Muscle layer of colon (tissue), 2 donors: ENCODE measurements at regions not wholly inside any gene's neighbourhood (a gene's known extent, or its start where the extent isn't known, plus 50 kb on each side); places are given as distances from the start of the nearest gene placed in this dataset.
"Not testable (repeated sequence)": the region's sequence is repeated elsewhere in the genome, so short reads cannot be mapped to it uniquely, and the experiment has no call there.

Experiments
- H3K27ac ChIP-seq: one replicate; pipeline ENCODE4 v1.7.0; 2013; ENCODE audit warnings: low read depth, mild to moderate bottlenecking, low read length, moderate library complexity
- H3K27me3 ChIP-seq, 2 donors: one replicate each; pipeline ENCODE4 v1.7.0; 2013; ENCODE audit warnings: low read length in 2 of 2, mild to moderate bottlenecking in 2 of 2; ENCODE audit not compliant: insufficient read depth in 2 of 2, control insufficient read depth in 1 of 2
- H3K36me3 ChIP-seq: one replicate; pipeline ENCODE4 v1.7.0; 2013; ENCODE audit warnings: mild to moderate bottlenecking, low read length; ENCODE audit not compliant: insufficient read depth
- H3K4me1 ChIP-seq: one replicate; pipeline ENCODE4 v1.7.0; 2013; ENCODE audit warnings: mild to moderate bottlenecking, low read length; ENCODE audit not compliant: insufficient read depth
- H3K4me3 ChIP-seq, 2 donors: one replicate each; pipeline ENCODE4 v1.7.0; 2013; ENCODE audit warnings: low read length in 2 of 2, low read depth in 1 of 2, mild to moderate bottlenecking in 1 of 2, moderate library complexity in 1 of 2
- H3K9ac ChIP-seq: one replicate; pipeline ENCODE4 v1.7.0; 2013; ENCODE audit warnings: low read length
- H3K9me3 ChIP-seq: one replicate; pipeline ENCODE4 v1.7.0; 2013; ENCODE audit warnings: mild to moderate bottlenecking, low read length
- donor health status: abdominal sarcoma.
- donor health status: Adenocarcinoma of cecum.

DNA sequence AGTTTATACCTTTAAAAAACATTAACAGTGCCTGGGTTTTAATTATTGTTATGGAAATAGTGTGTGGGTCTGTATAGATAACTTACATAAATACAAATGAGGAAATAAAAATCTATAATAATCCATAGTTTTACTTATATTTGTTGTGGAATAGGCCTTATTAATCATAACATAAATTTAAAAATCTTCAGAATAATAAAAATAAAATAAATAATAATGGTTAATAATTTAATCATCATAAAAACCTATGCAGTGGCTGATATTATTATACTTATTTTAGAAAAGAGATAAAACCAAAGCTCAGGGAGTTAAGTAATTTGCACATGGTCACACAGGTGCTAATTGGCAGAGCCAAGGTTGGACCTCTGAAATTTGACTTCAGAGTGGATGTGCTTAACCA is 785.3 kb upstream of the SEMA6A start:
- Histone ChIP-seq H3K4me1 (no peaks in the 10 kb centered on the region), H3K9me3 (no peaks in the 10 kb centered on the region), H3K9ac (no peak overlapping the region), H3K4me3 (no peak overlapping the region), H3K36me3 (no peaks in the 10 kb centered on the region), H3K27ac (no peak overlapping the region), H3K27me3 (no peaks in the 10 kb centered on the region)

DNA sequence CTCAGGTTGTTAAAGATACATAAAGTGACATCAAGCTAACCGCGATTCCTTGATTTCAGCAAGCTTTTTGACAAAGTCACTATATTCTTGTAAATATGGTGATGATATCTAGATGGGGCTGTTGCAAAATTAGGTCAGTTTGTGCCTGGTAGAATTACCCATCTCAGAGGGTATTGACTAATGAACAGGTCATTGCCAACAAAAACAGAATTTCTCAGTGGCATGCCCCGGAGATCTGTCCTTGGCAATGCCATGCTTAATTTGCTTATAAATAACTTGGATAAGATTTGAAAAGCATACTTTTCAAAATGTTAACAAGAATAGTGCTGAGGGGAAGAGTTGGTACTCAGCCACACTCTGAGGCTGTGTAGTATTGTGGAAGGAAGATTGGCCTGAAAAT is 783.3 kb upstream of the SEMA6A start:
- no peaks in the 10 kb centered on the region for H3K27me3 ChIP-seq
- H3K9me3 ChIP-seq, result no peaks in the 10 kb centered on the region
- no peaks in the 10 kb centered on the region for H3K4me1 ChIP-seq
- no peaks in the 10 kb centered on the region for H3K36me3 ChIP-seq
- no peak overlapping the region for H3K27ac ChIP-seq
- H3K4me3 ChIP-seq, result no peak overlapping the region
- no peak overlapping the region for H3K9ac ChIP-seq

DNA sequence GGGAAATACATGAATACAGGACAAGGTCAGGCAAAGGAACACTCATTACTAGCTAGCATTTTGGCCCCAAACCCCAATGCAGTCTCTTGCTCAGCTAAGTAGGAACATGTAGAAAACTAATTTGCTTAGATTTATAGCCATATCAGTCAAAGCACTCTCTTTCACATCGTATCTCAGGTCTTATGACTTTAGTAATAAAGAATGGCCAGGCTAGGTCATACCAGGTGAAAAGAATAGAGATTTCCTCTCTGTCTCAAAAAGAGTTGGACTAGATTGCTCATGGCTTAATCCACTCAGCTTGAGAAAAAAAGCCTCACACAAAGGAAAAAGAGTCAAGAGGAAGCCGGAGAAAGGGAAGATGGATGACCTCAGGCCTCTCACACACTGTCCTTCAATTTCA is 772.7 kb upstream of the SEMA6A start:
- no peaks in the 10 kb centered on the region for H3K9me3 ChIP-seq
- H3K4me1 ChIP-seq, result no peaks in the 10 kb centered on the region
- no peak overlapping the region for H3K4me3 ChIP-seq
- H3K36me3 ChIP-seq, result no peaks in the 10 kb centered on the region
- H3K9ac ChIP-seq, result no peak overlapping the region
- no peaks in the 10 kb centered on the region for H3K27me3 ChIP-seq
- H3K27ac ChIP-seq, result no peak overlapping the region

DNA sequence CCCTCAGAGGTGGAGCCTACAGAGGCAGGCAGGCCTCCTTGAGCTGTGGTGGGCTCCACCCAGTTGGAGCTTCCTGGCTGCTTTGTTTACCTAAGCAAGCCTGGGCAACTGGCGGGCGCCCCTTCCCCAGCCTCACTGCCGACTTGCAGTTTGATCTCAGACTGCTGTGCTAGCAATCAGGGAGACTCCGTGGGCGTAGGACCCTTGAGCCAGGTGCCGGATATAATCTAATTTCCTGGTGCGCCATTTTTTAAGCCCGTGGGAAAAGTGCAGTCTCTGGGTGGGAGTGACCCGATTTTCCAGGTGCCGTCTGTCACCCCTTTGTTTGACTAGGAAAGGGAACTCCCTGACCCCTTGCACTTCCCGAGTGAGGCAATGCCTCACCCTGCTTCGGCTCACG is 769.1 kb upstream of the SEMA6A start:
- H3K36me3 ChIP-seq, H3K27me3 ChIP-seq, H3K9me3 ChIP-seq, H3K4me3 ChIP-seq, H3K4me1 ChIP-seq, H3K27ac ChIP-seq, H3K9ac ChIP-seq: not testable (repeated sequence)

DNA sequence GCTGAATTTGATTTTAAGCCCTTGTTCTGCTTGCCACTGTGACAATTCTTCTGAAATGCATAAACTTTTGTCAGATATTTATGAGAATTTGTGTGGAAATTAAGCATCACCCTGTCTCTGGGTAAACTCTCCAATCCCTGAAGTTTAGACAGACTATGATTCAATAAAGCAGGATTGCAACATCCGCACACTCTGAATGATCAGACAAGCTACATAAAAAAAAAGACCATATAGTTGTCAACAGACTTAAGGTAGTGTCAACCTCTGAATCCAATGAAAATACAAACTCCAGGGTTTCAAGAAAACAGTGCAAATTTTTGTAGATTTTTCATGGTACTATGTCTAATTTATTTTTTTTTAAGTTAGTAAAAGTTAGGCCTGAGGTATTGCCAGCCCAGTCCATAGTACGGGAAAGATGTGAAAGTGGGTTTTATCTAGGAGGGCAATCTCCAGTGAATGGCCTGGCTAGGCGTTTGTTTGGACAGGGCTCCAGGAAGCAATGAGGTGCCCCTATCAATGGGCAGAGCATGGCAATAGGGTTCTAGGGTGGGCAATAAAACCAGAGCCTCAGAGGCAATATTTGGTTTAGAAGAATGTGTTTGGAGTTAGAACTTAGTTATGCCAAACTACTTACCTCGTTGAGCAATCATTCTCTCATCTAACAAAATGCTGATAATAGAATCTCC is 762.6 kb upstream of the SEMA6A start:
- Histone ChIP-seq H3K9me3 (no peaks in the 10 kb centered on the region), H3K4me3 (no peak overlapping the region), H3K27me3 (no peaks in the 10 kb centered on the region), H3K27ac (no peak overlapping the region), H3K4me1 (no peaks in the 10 kb centered on the region), H3K9ac (no peak overlapping the region), H3K36me3 (no peaks in the 10 kb centered on the region)

DNA sequence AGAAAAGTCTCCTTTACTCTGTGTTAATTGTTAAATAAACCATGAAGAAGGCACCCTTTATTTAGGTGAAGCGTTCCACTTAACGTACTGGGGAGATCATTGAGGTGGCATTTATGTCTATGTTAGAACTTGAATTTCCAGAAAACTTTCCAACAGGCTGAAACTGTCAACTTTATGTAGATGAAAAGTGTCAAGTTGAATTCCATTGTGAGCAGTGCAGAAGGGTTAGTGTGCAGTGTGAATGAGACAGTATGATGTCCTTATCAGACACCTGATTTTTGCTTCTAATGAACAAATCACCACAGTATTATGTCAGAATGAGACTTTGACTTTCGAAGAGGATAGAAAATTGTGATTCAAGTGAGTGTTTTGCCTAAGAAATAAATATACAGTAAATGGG is 761.6 kb upstream of the SEMA6A start:
- Histone ChIP-seq H3K27ac (no peak overlapping the region), H3K4me3 (no peak overlapping the region), H3K36me3 (no peaks in the 10 kb centered on the region), H3K9ac (no peak overlapping the region), H3K27me3 (no peaks in the 10 kb centered on the region), H3K4me1 (no peaks in the 10 kb centered on the region), H3K9me3 (no peaks in the 10 kb centered on the region)

DNA sequence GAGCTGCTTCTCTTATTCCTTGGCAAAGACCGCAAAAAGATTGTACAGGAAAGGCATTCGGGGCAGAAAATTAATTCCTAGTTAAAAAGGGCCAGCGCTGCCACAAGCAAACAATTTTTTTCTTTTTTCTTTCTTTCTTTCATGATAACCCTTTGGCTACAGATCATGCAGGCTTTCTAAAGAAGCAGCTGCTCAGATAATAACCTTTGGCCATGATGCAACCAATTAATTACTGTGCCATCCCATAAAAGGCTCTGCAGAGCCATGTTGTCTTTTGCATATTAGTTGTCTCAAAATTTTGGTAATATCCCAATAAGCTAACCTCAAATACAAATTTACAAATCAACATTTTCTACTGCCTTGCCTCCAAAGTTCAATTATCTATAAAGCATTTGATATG is 758.4 kb upstream of the SEMA6A start:
- Histone ChIP-seq H3K27me3 (no peaks in the 10 kb centered on the region), H3K36me3 (no peaks in the 10 kb centered on the region), H3K9ac (no peak overlapping the region), H3K4me1 (no peaks in the 10 kb centered on the region), H3K27ac (no peak overlapping the region), H3K9me3 (no peaks in the 10 kb centered on the region), H3K4me3 (no peak overlapping the region)

DNA sequence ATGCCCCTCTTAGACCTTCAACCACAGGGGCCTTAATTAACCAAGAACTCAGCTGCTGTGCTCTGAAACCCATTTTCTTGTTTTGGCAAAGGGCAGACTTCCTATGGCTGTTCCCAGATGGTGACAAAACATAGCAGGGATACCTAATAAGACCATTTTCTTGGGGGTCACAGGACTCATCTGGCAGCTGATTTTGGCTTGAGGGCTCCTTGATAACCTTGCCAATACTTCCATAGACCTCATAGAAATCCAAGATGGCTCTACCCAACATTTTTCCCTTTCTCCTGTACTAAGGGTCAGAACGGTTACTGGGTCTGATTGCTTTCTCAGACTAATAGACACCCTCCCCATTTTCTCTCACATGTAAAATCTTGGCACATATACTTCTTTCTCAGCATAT is 757.7 kb upstream of the SEMA6A start:
- H3K4me3 ChIP-seq, result no peak overlapping the region
- H3K27ac ChIP-seq, result no peak overlapping the region
- H3K9ac ChIP-seq, result no peak overlapping the region
- no peaks in the 10 kb centered on the region for H3K4me1 ChIP-seq
- H3K27me3 ChIP-seq, result no peaks in the 10 kb centered on the region
- H3K9me3 ChIP-seq, result no peaks in the 10 kb centered on the region
- no peaks in the 10 kb centered on the region for H3K36me3 ChIP-seq

DNA sequence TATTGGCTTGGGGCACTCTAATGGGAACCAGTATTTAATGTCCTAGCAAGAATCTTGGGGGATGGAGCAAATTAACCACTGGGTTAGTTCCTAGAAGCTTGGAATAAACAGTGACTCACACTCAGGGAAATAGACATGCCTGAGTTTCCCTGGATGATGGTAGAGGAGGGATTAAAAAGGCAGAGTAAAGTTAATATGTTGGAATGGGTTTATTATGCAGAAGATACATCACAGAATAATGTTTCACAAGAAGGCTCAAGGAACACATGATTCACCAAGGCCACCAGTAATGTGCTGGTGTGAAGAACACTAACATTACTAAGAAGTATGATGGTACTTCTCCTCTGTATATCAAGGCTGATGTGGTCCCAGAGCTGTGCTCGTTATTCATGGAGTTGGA is 752.9 kb upstream of the SEMA6A start:
- no peak overlapping the region for H3K27ac ChIP-seq
- H3K9ac ChIP-seq, result no peak overlapping the region
- no peaks in the 10 kb centered on the region for H3K4me1 ChIP-seq
- H3K27me3 ChIP-seq, result no peaks in the 10 kb centered on the region
- H3K9me3 ChIP-seq, result no peaks in the 10 kb centered on the region
- no peak overlapping the region for H3K4me3 ChIP-seq
- no peaks in the 10 kb centered on the region for H3K36me3 ChIP-seq

DNA sequence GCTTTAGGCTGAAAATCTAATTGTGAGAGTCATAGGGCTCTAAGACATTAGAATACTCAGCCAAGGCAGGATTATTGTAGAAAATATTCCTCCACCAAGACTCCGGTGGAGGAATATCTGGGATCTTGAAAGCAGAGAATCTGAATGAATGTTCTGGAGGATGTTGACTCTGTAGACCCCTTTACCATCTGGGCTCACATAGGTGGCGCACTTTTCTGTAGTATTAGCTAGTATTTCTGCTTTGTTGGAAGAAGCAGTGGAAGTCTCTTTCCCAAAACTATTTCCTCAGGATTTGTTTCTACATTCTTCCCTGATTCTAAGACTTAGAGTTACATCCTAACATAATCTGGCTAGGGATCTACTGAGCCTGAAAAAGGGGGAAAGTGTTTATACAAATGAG is 752.4 kb upstream of the SEMA6A start:
- no peaks in the 10 kb centered on the region for H3K27me3 ChIP-seq
- no peaks in the 10 kb centered on the region for H3K4me1 ChIP-seq
- no peaks in the 10 kb centered on the region for H3K36me3 ChIP-seq
- no peak overlapping the region for H3K27ac ChIP-seq
- no peak overlapping the region for H3K4me3 ChIP-seq
- no peak overlapping the region for H3K9ac ChIP-seq
- H3K9me3 ChIP-seq, result no peaks in the 10 kb centered on the region

DNA sequence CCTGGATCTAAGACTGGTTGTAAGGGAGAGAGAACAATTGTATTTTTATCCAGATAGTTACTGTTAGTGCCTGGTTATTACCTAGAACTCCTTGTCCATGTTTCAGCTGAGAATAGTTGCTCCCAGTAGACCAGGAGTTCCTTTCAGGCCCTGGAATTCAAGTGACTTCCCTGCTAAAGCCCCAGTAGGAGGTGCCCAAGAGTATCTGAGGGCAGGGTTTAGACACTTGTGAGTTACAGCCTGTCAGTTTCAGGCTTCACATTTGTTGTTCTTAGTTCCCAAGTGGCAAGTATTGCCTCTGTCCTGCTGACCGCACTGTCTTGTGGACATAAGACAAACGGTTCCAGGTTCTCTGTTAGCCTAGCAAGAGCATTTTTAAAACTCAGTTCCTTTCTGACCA is 743.9 kb upstream of the SEMA6A start:
- H3K9ac ChIP-seq, result no peak overlapping the region
- no peaks in the 10 kb centered on the region for H3K4me1 ChIP-seq
- no peaks in the 10 kb centered on the region for H3K9me3 ChIP-seq
- no peak overlapping the region for H3K27ac ChIP-seq
- no peaks in the 10 kb centered on the region for H3K36me3 ChIP-seq
- no peak overlapping the region for H3K4me3 ChIP-seq
- no peaks in the 10 kb centered on the region for H3K27me3 ChIP-seq

DNA sequence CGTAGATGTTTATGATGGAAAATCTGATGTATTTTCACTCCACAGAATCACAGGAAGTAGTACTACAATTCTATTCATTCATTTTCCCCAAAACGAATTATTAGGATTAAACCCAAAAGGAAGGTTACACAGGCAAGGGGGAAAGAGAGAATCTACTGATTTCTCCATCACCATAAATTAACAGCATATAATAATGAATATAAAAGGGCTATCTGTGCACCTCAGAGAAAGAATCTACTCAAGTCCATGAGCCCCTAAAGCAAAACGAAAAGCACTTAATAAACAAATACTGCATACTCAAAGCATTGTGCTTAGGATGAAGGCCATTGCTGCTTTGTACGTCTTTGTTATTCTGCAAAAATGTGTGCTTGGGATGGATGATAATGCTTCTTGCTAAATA is 740.5 kb upstream of the SEMA6A start:
- Histone ChIP-seq H3K4me3 (no peak overlapping the region), H3K36me3 (no peaks in the 10 kb centered on the region), H3K9me3 (no peaks in the 10 kb centered on the region)

More for the DNA sequence above, 740.5 kb upstream of the SEMA6A start:
- Histone ChIP-seq H3K4me1 (no peaks in the 10 kb centered on the region), H3K27me3 (no peaks in the 10 kb centered on the region), H3K9ac (no peak overlapping the region), H3K27ac (no peak overlapping the region)
